ENCODE measurements at regions not wholly inside any gene's neighbourhood (a gene's known extent, or its start where the extent isn't known, plus 50 kb on each side); places are given as distances from the start of the nearest gene placed in this dataset.
"Not testable (repeated sequence)": the region's sequence is repeated elsewhere in the genome, so short reads cannot be mapped to it uniquely, and the experiment has no call there.

- no peak for DNase-seq
These were observed 227.3 kb downstream of the NMUR2 start for GRCh38 chr5:152177626-152178349.

GRCh38 chr5:152171888-152172287, 233.2 kb downstream of the NMUR2 start:
- DNase-seq, result no peak

- no peak for DNase-seq
These were observed 234.7 kb downstream of the NMUR2 start for GRCh38 chr5:152170350-152170749.

GRCh38 chr5:152164860-152165259, 240.2 kb upstream of the GLRA1 start:
- DNase-seq, result no peak

GRCh38 chr5:152159894-152160293, 235.2 kb upstream of the GLRA1 start:
- not testable (repeated sequence) for DNase-seq

GRCh38 chr5:152154452-152154851, 229.8 kb upstream of the GLRA1 start:
- DNase-seq, result not testable (repeated sequence)

GRCh38 chr5:152151940-152152339, 227.3 kb upstream of the GLRA1 start:
- DNase-seq, result no peak

GRCh38 chr5:152151113-152151512, 226.5 kb upstream of the GLRA1 start:
- DNase-seq, result no peak

GRCh38 chr5:152147286-152147685, 222.6 kb upstream of the GLRA1 start:
- DNase-seq, result no peak

- DNase-seq, result no peak
These were observed 221.9 kb upstream of the GLRA1 start for GRCh38 chr5:152146566-152146965.

GRCh38 chr5:152144556-152144955, 219.9 kb upstream of the GLRA1 start:
- DNase-seq, result no peak

GRCh38 chr5:152144030-152144429, 219.4 kb upstream of the GLRA1 start:
- DNase-seq, result no peak

GRCh38 chr5:152142840-152143469, 218.3 kb upstream of the GLRA1 start:
- DNase-seq, result peak; percentile 68

GRCh38 chr5:152140347-152140746, 215.7 kb upstream of the GLRA1 start:
- DNase-seq, result no peak

- DNase-seq, result no peak
These were observed 212.4 kb upstream of the GLRA1 start for GRCh38 chr5:152137063-152137462.

- no peak for DNase-seq
These were observed 211.7 kb upstream of the GLRA1 start for GRCh38 chr5:152136321-152136720.

GRCh38 chr5:152135827-152136226, 211.2 kb upstream of the GLRA1 start:
- DNase-seq, result no peak

- DNase-seq, result no peak
These were observed 201.1 kb upstream of the GLRA1 start for GRCh38 chr5:152125661-152126205.

GRCh38 chr5:152124409-152125041, 199.9 kb upstream of the GLRA1 start:
- DNase-seq, result no peak

- DNase-seq, result no peak
These were observed 194.2 kb upstream of the GLRA1 start for GRCh38 chr5:152118676-152119470.

- DNase-seq, result no peak
These were observed 192.3 kb upstream of the GLRA1 start for GRCh38 chr5:152116934-152117333.

GRCh38 chr5:152113401-152113800, 188.8 kb upstream of the GLRA1 start:
- DNase-seq, result no peak

GRCh38 chr5:152107220-152107619, 182.6 kb upstream of the GLRA1 start:
- no peak for DNase-seq

Data from right forelimb (tissue), 1 donor.